ENCODE measurements at regions not wholly inside any gene's neighbourhood (a gene's known extent, or its start where the extent isn't known, plus 50 kb on each side); places are given as distances from the start of the nearest gene placed in this dataset.

DNA sequence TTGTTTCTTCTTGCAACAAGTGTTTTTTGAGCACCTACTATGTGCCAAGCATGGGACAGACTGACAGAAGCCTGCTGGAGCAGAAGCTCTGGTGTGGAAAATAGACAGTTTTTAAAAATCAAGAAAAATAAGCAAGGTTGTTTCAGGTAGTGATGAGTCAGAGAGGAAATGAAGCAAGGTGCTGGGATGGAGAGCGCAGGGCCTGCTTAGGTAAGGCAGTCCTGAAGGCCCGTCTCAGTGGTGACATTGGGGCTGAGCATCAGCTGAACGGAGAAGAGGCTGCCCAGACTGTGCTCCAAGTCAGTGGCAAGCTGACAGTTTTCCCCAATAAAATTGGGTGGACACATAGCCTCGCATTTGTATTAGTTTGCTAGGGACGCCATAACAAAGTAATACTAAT, 263.6 kb downstream of the SS18 start:
- peaks cover 44% of the 10 kb centered on the region for H3K4me1 Mint-ChIP-seq
- H3K9me3 Mint-ChIP-seq = peaks cover 6% of the 10 kb centered on the region
- TF ChIP-seq CTCF (IDR thresholded peaks at IDR 0.05; ENCODE audit: unreplicated experiment in 3 of 3) = no peak
- no peak overlapping the region for H3K4me3 Mint-ChIP-seq
- H3K27ac Mint-ChIP-seq = no peak overlapping the region
- H3K27me3 Mint-ChIP-seq (ENCODE audit: low read depth) = peaks cover 3% of the 10 kb centered on the region
- H3K36me3 Mint-ChIP-seq (ENCODE audit: low read depth) = no peaks in the 10 kb centered on the region

- peaks cover 37% of the 10 kb centered on the region for H3K4me1 Mint-ChIP-seq
- no peak overlapping the region for H3K4me3 Mint-ChIP-seq
- no peak for TF ChIP-seq CTCF (IDR thresholded peaks at IDR 0.05; ENCODE audit: unreplicated experiment in 3 of 3)
- H3K9me3 Mint-ChIP-seq = peaks cover 6% of the 10 kb centered on the region
- H3K27me3 Mint-ChIP-seq (ENCODE audit: low read depth) = peaks cover 7% of the 10 kb centered on the region
- H3K27ac Mint-ChIP-seq = peak overlapping the region in 2 of 3 experiments; percentile 53 to 66
- H3K36me3 Mint-ChIP-seq (ENCODE audit: low read depth) = no peaks in the 10 kb centered on the region
These were observed 264.2 kb downstream of the SS18 start for GRCh38 chr18:25825979-25826776.

GRCh38 chr18:25825056-25825455, 265.4 kb downstream of the SS18 start:
- Mint-ChIP-seq H3K4me1 (peaks cover 32% of the 10 kb centered on the region), H3K9me3 (peaks cover 6% of the 10 kb centered on the region), H3K27ac (peak overlapping the region in 2 of 3 experiments; percentile 14 to 38), H3K36me3 (ENCODE audit: low read depth) (no peaks in the 10 kb centered on the region), H3K27me3 (ENCODE audit: low read depth) (peaks cover 7% of the 10 kb centered on the region), H3K4me3 (no peak overlapping the region)
- TF ChIP-seq CTCF (IDR thresholded peaks at IDR 0.05; ENCODE audit: unreplicated experiment in 3 of 3) = no peak

GRCh38 chr18:25819746-25820363, 270.6 kb downstream of the SS18 start:
- Mint-ChIP-seq H3K27me3 (ENCODE audit: low read depth) (peaks cover 4% of the 10 kb centered on the region), H3K27ac (no peak overlapping the region), H3K36me3 (ENCODE audit: low read depth) (no peaks in the 10 kb centered on the region), H3K4me1 (peaks cover 35% of the 10 kb centered on the region), H3K4me3 (no peak overlapping the region), H3K9me3 (peaks cover 6% of the 10 kb centered on the region)
- no peak for TF ChIP-seq CTCF (IDR thresholded peaks at IDR 0.05; ENCODE audit: unreplicated experiment in 3 of 3)

GRCh38 chr18:25818505-25818904, 271.9 kb downstream of the SS18 start:
- H3K4me1 Mint-ChIP-seq = peaks cover 34% of the 10 kb centered on the region
- H3K27ac Mint-ChIP-seq = peak overlapping the region in 1 of 3 experiments; percentile 24
- H3K36me3 Mint-ChIP-seq (ENCODE audit: low read depth) = no peaks in the 10 kb centered on the region
- H3K9me3 Mint-ChIP-seq = peaks cover 3% of the 10 kb centered on the region
- no peak for TF ChIP-seq CTCF (IDR thresholded peaks at IDR 0.05; ENCODE audit: unreplicated experiment in 3 of 3)
- H3K27me3 Mint-ChIP-seq (ENCODE audit: low read depth) = peaks cover 4% of the 10 kb centered on the region
- H3K4me3 Mint-ChIP-seq = no peak overlapping the region
